Esophagus squamous epithelium (tissue), 5 donors: ENCODE measurements at regions not wholly inside any gene's neighbourhood (a gene's known extent, or its start where the extent isn't known, plus 50 kb on each side); places are given as distances from the start of the nearest gene placed in this dataset.

Source experiments
- DNase-seq: peaks from one replicate; lab custom pipeline; 2025; lab: John Stamatoyannopoulos, UW
- H3K27ac ChIP-seq, 4 donors: fragments of 200-600 bp; sonication (generic); one replicate each; pipeline ENCODE4 v1.5.1; 2016 to 2019; ENCODE audit warnings: mild to moderate bottlenecking in 1 of 4
- H3K27me3 ChIP-seq, 4 donors: fragments of 200-600 bp; sonication (generic); 1 replicate in 3 of 4; 2 replicates in 1 of 4; pipeline versions ENCODE4 v1.5.1 to v1.6.0; 2017 to 2021; ENCODE audit warnings: antibody characterized with exemption in 1 of 4
- H3K36me3 ChIP-seq, 3 donors: fragments of 200-600 bp; sonication (generic); one replicate each; pipeline ENCODE4 v1.5.1; 2016 to 2019
- H3K4me1 ChIP-seq, 3 donors: fragments of 200-600 bp; sonication (generic); one replicate each; pipeline ENCODE4 v1.5.1; 2017 to 2019
- H3K4me3 ChIP-seq, 4 donors: fragments of 200-600 bp; sonication (generic); 1 replicate in 3 of 4; 2 replicates in 1 of 4; pipeline ENCODE4 v1.5.1; 2016 to 2019; ENCODE audit warnings: mild to moderate bottlenecking in 2 of 4, moderate library complexity in 1 of 4
- H3K9me3 ChIP-seq, 3 donors: fragments of 200-600 bp; sonication (generic); one replicate each; pipeline ENCODE4 v1.5.1; 2016 to 2019
- POLR2A ChIP-seq, 4 donors: fragments of 450-650 bp; IDR thresholded peaks; one replicate each; pipeline ENCODE4 v1.6.1; 2017; ENCODE audit warnings: antibody characterized with exemption in 4 of 4, mild to moderate bottlenecking in 4 of 4, moderate library complexity in 3 of 4
- WGBS, 2 donors: methylation state at CpG; one replicate each; pipeline ENCODE4 v1.1.5; 2018; 5-methylcytosine and 5-hydroxymethylcytosine counted together
- intact Hi-C: fragments of 100-400 bp; cut with DNase I; formaldehyde crosslinking; loops from one replicate; pipeline ENCODE4 v1.15.0; 2022
- TF ChIP-seq, protein P1 (sequence below), 6 experiments: fragments of 450-650 bp in 4 of 6; fragments of 200-600 bp in 2 of 6; sonication (generic) in 2 of 6; IDR thresholded peaks; one replicate each; pipeline ENCODE4 v1.5.1; 2016 to 2019; ENCODE audit warnings: antibody characterized with exemption in 6 of 6, mild to moderate bottlenecking in 4 of 6, moderate library complexity in 4 of 6
- donor health status: DM: yes; HTN: yes; CAD: no.

DNA sequence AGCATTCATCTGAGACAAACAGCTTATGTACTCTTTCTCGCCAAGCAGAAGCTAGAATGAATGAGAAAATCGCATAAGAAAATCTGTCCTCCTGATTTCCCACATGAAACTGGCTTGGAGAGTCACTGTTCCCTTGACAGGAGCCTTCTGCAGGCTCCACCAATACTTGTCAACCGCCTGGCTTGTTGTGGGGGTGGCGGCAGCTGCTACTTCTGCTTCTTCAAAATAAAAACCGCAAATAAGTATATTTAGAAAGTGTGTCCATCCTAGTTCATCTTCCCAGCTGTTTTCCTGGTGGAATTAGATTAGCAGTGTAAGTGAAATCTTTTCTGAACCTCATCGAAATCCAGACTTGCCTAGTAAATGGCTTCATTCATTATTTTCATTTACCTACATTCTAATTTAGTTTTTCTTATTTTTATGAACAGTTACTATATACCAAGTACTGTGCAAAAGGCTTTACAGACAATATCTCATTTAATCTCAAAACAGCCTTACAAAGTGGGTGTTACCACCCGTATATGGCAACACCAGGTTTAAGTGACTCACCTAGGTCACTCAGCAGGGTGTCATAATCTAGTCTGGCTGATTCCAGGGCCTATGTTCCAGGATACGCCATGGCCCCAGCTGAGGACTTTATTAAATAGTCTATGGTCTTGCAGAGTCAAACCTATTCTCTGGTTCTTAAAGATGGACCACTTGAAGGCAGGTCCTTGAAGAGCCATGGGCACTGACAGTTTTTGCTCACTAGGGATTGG lies 104.6 kb upstream of the IGFBP7 start:
- no peak for DNase-seq
- WGBS, 2 donors, result 69 to 87% methylated on average over 8 of the region's 8 CpGs
- no peaks in the 10 kb centered on the region for H3K36me3 ChIP-seq
- H3K4me1 ChIP-seq, result no peaks in the 10 kb centered on the region
- intact Hi-C loops, result no loop called here
- no peak overlapping the region for H3K4me3 ChIP-seq
- no peak overlapping the region for H3K27ac ChIP-seq
- TF ChIP-seq, protein P1, sequence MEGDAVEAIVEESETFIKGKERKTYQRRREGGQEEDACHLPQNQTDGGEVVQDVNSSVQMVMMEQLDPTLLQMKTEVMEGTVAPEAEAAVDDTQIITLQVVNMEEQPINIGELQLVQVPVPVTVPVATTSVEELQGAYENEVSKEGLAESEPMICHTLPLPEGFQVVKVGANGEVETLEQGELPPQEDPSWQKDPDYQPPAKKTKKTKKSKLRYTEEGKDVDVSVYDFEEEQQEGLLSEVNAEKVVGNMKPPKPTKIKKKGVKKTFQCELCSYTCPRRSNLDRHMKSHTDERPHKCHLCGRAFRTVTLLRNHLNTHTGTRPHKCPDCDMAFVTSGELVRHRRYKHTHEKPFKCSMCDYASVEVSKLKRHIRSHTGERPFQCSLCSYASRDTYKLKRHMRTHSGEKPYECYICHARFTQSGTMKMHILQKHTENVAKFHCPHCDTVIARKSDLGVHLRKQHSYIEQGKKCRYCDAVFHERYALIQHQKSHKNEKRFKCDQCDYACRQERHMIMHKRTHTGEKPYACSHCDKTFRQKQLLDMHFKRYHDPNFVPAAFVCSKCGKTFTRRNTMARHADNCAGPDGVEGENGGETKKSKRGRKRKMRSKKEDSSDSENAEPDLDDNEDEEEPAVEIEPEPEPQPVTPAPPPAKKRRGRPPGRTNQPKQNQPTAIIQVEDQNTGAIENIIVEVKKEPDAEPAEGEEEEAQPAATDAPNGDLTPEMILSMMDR (IDR thresholded peaks at IDR 0.05), result no peak
- no peak for TF ChIP-seq POLR2A (IDR thresholded peaks at IDR 0.05)
- H3K27me3 ChIP-seq, result peaks cover 0 to 3% (median 0%) of the 10 kb centered on the region in 4 donors
- no peaks in the 10 kb centered on the region for H3K9me3 ChIP-seq

DNA sequence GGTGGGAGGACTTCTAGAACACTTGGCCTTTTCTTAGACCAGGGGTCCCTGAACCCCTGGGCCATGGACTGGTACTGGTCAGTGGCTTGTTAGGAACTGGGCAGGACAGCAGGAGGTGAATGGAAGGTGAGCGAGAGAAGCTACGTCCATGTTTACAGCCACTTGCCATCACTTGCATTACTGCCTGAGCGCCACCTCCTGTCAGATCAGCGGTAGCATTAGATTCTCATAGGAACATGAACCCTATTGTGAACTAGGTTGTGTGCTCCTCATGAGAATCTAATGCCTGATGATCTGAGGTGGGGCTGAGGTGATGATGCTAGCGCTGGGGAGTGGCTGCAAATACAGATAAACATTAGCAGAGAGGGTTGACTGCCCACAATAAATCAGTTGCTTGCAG lies 100.9 kb upstream of the IGFBP7 start:
- TF ChIP-seq, protein P1 (IDR thresholded peaks at IDR 0.05), result no peak
- TF ChIP-seq POLR2A (IDR thresholded peaks at IDR 0.05), result no peak
- 82 to 92% methylated on average over 5 of the region's 5 CpGs for WGBS, 2 donors
- Histone ChIP-seq H3K9me3 (no peaks in the 10 kb centered on the region), H3K4me3 (no peak overlapping the region), H3K4me1 (no peaks in the 10 kb centered on the region), H3K27ac (no peak overlapping the region), H3K27me3 (no peaks in the 10 kb centered on the region), H3K36me3 (no peaks in the 10 kb centered on the region)
- DNase-seq, result no peak
- intact Hi-C loops, result no loop called here

DNA sequence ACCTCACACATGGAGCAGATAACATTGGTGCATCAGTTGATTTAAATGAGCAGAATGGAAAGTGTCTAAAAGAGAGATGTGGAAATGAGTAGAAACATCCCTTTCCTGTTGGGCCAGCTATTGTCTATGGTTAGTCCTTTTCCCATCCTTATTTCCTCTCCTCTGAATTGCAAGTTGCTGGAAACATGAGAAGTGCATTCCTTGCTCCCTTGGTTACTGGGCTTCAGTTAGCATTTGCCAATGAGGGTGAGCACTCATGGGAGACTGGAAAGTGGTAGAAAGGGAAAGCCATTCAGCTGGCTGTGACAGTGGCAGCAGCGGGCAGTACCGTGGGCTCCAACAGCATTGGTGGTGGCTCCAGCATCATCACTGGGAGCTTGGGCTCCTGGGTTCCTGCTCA lies 96.0 kb upstream of the IGFBP7 start:
- Histone ChIP-seq H3K27me3 (no peaks in the 10 kb centered on the region), H3K4me3 (no peak overlapping the region), H3K9me3 (no peaks in the 10 kb centered on the region), H3K36me3 (no peaks in the 10 kb centered on the region), H3K27ac (no peak overlapping the region), H3K4me1 (no peaks in the 10 kb centered on the region)
- TF ChIP-seq, protein P1 (IDR thresholded peaks at IDR 0.05), result no peak
- no peak for TF ChIP-seq POLR2A (IDR thresholded peaks at IDR 0.05)
- DNase-seq, result no peak
- intact Hi-C loops, result no loop called here
- 60 to 83% methylated on average over 2 of the region's 2 CpGs for WGBS, 2 donors

DNA sequence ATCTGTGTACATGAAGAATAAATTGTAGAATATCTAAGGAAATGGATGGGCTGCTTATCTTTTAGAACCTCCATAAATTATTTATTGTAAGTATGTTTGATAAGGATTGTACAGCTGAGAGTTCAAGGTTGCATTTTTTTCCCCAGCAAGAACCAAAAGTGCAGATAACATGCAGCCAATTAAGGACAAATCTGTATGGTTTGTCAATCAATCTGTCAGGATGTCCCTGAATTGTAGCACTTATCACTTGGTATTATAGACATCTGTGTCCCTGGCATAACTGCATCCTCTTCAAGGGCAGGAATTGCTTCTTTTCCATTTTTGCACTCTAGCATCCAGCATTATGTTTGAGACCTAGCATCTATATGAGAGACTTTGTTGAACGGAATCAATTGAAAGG lies 95.4 kb upstream of the IGFBP7 start:
- Histone ChIP-seq H3K9me3 (no peaks in the 10 kb centered on the region), H3K4me1 (no peaks in the 10 kb centered on the region), H3K4me3 (no peak overlapping the region), H3K36me3 (no peaks in the 10 kb centered on the region), H3K27ac (no peak overlapping the region), H3K27me3 (no peaks in the 10 kb centered on the region)
- DNase-seq, result no peak
- intact Hi-C loops, result no loop called here
- 67 to 88% methylated on average over 1 of the region's 1 CpG for WGBS, 2 donors
- no peak for TF ChIP-seq POLR2A (IDR thresholded peaks at IDR 0.05)
- TF ChIP-seq, protein P1 (IDR thresholded peaks at IDR 0.05), result no peak

DNA sequence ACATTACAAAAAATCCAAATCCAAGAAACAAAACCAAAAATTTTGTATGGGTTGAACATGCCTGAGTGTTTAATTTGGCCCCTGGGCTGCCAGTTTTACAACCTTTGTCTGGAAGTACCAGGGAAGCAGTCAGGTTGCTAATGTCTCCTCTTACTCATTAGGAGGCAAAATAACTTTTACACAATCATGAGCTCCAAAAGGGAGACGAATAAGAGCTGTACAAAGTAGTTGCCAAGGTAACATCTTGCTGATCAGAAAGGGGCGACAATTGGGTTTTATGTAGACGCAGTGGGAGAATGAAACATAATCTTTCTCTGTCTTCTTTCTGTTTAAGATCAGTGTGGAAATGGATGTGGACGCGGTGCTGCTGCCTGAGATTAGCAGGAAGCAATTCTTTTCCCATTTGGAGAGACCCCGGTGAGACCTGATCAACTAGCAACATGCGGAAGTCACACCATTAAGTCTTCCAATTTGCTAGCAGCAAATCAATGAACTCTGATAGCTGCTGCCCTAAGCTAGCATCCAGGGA lies 90.7 kb upstream of the IGFBP7 start:
- no peak for DNase-seq
- no peaks in the 10 kb centered on the region for H3K4me1 ChIP-seq
- WGBS, 2 donors, result 66 to 67% methylated on average over 7 of the region's 7 CpGs
- H3K27me3 ChIP-seq, result peaks cover 0 to 3% (median 0%) of the 10 kb centered on the region in 4 donors
- H3K9me3 ChIP-seq, result no peaks in the 10 kb centered on the region
- TF ChIP-seq POLR2A (IDR thresholded peaks at IDR 0.05), result no peak
- TF ChIP-seq, protein P1 (IDR thresholded peaks at IDR 0.05), result no peak
- H3K36me3 ChIP-seq, result no peaks in the 10 kb centered on the region
- intact Hi-C loops, result no loop called here
- H3K4me3 ChIP-seq, result no peak overlapping the region
- no peak overlapping the region for H3K27ac ChIP-seq
